ENCODE measurements at regions not wholly inside any gene's neighbourhood (a gene's known extent, or its start where the extent isn't known, plus 50 kb on each side); places are given as distances from the start of the nearest gene placed in this dataset.

DNA sequence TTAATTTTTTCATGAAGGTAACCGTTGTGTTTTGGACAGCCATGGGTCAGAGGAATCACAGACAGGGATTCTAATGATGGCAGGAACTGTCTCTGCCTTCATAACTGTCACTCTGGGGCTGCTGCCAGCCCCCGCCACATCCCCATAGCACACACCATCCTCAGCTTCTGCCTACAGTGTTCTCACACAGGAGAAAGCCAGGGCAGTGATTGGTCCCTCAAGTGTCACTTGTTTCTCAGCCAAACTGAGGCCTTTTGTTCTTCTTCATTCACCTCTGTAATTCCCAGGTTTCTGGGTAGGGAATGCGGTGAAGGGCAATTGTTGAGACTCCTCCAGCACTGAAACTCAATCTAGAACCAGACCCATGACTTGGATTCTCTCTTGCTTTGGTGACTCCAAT is 65.4 kb upstream of the C3orf80 start:
- FAIRE-seq: no peak
- DNase-seq (ENCODE audit: extremely low spot score, insufficient read length, low read depth): no peak

GRCh38 chr3:160161921-160162320 is 63.3 kb upstream of the C3orf80 start:
- no peak for DNase-seq (ENCODE audit: extremely low spot score, insufficient read length, low read depth)
- FAIRE-seq: no peak

DNA sequence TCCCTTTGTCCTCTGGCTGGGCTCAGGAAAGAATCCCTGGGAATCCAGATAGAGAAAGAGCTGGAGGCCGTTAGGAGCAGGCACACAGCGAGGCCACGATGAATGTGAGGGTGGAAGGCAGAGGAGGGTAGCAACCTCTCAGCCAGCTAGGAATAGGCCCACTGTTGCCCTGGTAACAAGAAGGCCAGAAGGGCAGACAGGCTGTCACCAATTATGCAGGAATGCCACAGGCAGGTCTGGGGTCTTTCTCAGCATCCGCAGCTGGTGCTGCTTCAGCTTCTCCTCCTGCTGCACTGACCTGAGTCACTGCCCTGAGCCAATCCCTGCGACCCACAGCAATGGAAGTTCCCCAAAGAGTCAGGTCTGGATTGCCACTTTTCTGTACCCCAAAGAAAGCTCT is 62.8 kb upstream of the C3orf80 start:
- DNase-seq (ENCODE audit: extremely low spot score, insufficient read length, low read depth) (no peak), FAIRE-seq (no peak)

GRCh38 chr3:160163229-160163878 is 61.9 kb upstream of the C3orf80 start:
- FAIRE-seq (peak; percentile 61), DNase-seq (ENCODE audit: extremely low spot score, insufficient read length, low read depth) (no peak)

DNA sequence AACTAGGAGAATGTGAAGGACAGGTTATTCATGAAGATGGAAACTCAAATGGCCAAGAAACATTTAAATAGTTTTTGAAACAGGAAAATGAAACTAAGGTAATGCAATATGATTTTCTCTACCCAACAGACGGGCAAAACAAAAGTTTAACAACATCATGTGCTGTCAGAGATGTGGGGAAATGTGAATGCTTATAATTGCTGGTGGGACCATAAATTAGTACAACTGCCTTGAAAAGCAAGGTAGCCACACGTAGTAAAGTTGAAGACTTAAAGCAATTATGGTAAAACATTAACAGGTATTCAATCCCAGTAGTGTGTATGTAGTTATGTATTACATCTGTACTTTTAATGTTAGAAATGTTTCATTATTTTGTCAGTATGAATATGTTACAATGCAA is 57.0 kb upstream of the C3orf80 start:
- FAIRE-seq: no peak
- no peak for DNase-seq (ENCODE audit: extremely low spot score, insufficient read length, low read depth)

GRCh38 chr3:160169139-160169976 is 55.9 kb upstream of the C3orf80 start:
- DNase-seq (ENCODE audit: extremely low spot score, insufficient read length, low read depth) (no peak), FAIRE-seq (no peak)

GRCh38 chr3:160170409-160171370 is 54.5 kb upstream of the C3orf80 start:
- FAIRE-seq: peak; percentile 35
- DNase-seq (ENCODE audit: extremely low spot score, insufficient read length, low read depth): no peak

GRCh38 chr3:160171813-160172212 is 53.4 kb upstream of the C3orf80 start:
- no peak for FAIRE-seq

GRCh38 chr3:160174621-160175020 is 50.6 kb upstream of the C3orf80 start:
- FAIRE-seq (no peak), DNase-seq (ENCODE audit: extremely low spot score, insufficient read length, low read depth) (no peak)

More at GRCh38 chr3:160171813-160172212, 53.4 kb upstream of the C3orf80 start:
- no peak for DNase-seq (ENCODE audit: extremely low spot score, insufficient read length, low read depth)

All from GM18507 (cell line).